Testis (tissue), 2 donors: ENCODE measurements at regions not wholly inside any gene's neighbourhood (a gene's known extent, or its start where the extent isn't known, plus 50 kb on each side); places are given as distances from the start of the nearest gene placed in this dataset.

Experiments used
- DNase-seq: peaks from one replicate; pipeline ENCODE4 v3.0.0-alpha.2; 2019
- H3K27ac ChIP-seq, 2 donors: fragments of 200-600 bp; sonication (generic); one replicate each; pipeline ENCODE4 v1.5.1; 2019
- H3K27me3 ChIP-seq: fragments of 200-600 bp; sonication (generic); one replicate; pipeline ENCODE4 v1.5.1; 2019
- H3K36me3 ChIP-seq: fragments of 200-600 bp; sonication (generic); one replicate; pipeline ENCODE4 v1.5.1; 2017; ENCODE audit warnings: low read depth; ENCODE audit errors: missing control alignments
- H3K4me1 ChIP-seq: fragments of 200-600 bp; sonication (generic); one replicate; pipeline ENCODE4 v1.5.1; 2019
- H3K4me3 ChIP-seq, 2 donors: fragments of 200-600 bp; sonication (generic); one replicate each; pipeline ENCODE4 v1.5.1; 2017 to 2019
- H3K9me3 ChIP-seq: fragments of 200-600 bp; sonication (generic); one replicate; pipeline ENCODE4 v1.5.1; 2017
- POLR2A ChIP-seq: fragments of 450-650 bp; IDR thresholded peaks from one replicate; pipeline ENCODE4 v1.6.1; 2017; ENCODE audit warnings: antibody characterized with exemption, mild to moderate bottlenecking, moderate library complexity
- WGBS, 2 donors: methylation state at CpG; one replicate each; pipeline ENCODE4 v1.1.5; 2018; 5-methylcytosine and 5-hydroxymethylcytosine counted together
- intact Hi-C: fragments of 100-400 bp; cut with DNase I; formaldehyde crosslinking; loops from one replicate; pipeline ENCODE4 v1.15.1; 2023; ENCODE audit warnings: low total_unique reads
- TF ChIP-seq, protein P1 (sequence below), 3 experiments: fragments of 450-650 bp in 2 of 3; fragments of 200-600 bp in 1 of 3; sonication (generic) in 1 of 3; IDR thresholded peaks; one replicate each; pipeline ENCODE4 v1.5.1; 2016 to 2019; ENCODE audit warnings: antibody characterized with exemption in 3 of 3, mild to moderate bottlenecking in 2 of 3, moderate library complexity in 1 of 3

GRCh38 chr6:74289884-74290283, 593.9 kb downstream of the CD109 start:
- no peaks in the 10 kb centered on the region for H3K36me3 ChIP-seq
- DNase-seq: no peak
- 46 to 61% methylated on average over 3 of the region's 3 CpGs for WGBS, 2 donors
- no peak overlapping the region for H3K27ac ChIP-seq
- intact Hi-C loops: no loop called here
- no peak overlapping the region for H3K4me3 ChIP-seq
- TF ChIP-seq, protein P1, sequence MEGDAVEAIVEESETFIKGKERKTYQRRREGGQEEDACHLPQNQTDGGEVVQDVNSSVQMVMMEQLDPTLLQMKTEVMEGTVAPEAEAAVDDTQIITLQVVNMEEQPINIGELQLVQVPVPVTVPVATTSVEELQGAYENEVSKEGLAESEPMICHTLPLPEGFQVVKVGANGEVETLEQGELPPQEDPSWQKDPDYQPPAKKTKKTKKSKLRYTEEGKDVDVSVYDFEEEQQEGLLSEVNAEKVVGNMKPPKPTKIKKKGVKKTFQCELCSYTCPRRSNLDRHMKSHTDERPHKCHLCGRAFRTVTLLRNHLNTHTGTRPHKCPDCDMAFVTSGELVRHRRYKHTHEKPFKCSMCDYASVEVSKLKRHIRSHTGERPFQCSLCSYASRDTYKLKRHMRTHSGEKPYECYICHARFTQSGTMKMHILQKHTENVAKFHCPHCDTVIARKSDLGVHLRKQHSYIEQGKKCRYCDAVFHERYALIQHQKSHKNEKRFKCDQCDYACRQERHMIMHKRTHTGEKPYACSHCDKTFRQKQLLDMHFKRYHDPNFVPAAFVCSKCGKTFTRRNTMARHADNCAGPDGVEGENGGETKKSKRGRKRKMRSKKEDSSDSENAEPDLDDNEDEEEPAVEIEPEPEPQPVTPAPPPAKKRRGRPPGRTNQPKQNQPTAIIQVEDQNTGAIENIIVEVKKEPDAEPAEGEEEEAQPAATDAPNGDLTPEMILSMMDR (IDR thresholded peaks at IDR 0.05): no peak
- no peak for TF ChIP-seq POLR2A
- no peaks in the 10 kb centered on the region for H3K27me3 ChIP-seq
- H3K4me1 ChIP-seq: no peaks in the 10 kb centered on the region
- no peaks in the 10 kb centered on the region for H3K9me3 ChIP-seq

DNA sequence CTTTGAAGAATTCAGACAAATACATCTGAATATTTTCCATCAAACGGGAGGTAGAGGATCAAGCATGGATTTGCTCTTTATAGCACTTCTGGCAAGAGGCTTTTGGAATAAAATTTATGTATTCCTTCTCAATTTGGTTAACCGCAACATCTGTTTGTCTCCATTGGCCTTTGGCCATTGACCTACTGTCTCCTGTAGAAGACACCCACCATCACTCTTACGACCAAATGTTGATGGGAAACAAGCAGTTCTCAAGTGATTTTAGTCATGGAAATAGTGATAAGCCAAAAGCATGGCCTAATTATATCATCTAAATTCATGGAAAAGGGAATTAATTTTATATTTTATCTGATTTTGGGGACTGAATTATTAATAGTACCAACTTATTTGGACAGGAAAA, 591.9 kb downstream of the CD109 start:
- intact Hi-C loops: no loop called here
- Histone ChIP-seq H3K27me3 (no peaks in the 10 kb centered on the region), H3K4me3 (no peak overlapping the region), H3K36me3 (no peaks in the 10 kb centered on the region), H3K9me3 (no peaks in the 10 kb centered on the region), H3K4me1 (no peaks in the 10 kb centered on the region), H3K27ac (no peak overlapping the region)
- no peak for TF ChIP-seq POLR2A
- TF ChIP-seq, protein P1 (IDR thresholded peaks at IDR 0.05): no peak
- WGBS, 2 donors: 60 to 62% methylated on average over 3 of the region's 3 CpGs
- no peak for DNase-seq

DNA sequence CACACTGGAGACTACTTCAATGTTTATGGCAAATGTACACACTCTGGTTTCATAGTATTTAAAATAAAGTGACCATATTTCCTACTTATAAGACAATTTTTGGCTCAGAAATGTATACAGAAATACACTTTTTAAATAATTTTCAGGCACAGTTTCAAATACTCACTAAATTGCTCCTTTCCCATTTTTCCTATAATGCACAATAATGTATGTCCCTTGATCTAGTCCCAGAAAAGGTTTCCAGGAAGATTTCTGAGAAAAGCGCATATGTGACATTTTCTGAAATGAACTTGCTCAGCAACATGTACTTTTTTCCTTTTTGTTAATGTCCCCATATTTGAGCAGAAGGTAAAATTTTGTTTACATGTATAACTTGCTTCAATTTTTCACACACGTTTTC, 591.4 kb downstream of the CD109 start:
- intact Hi-C loops: no loop called here
- Histone ChIP-seq H3K27ac (no peak overlapping the region), H3K4me3 (no peak overlapping the region), H3K36me3 (no peaks in the 10 kb centered on the region), H3K4me1 (no peaks in the 10 kb centered on the region), H3K9me3 (no peaks in the 10 kb centered on the region), H3K27me3 (no peaks in the 10 kb centered on the region)
- no peak for DNase-seq
- 80 to 86% methylated on average over 2 of the region's 2 CpGs for WGBS, 2 donors
- TF ChIP-seq, protein P1 (IDR thresholded peaks at IDR 0.05): no peak
- TF ChIP-seq POLR2A: no peak

DNA sequence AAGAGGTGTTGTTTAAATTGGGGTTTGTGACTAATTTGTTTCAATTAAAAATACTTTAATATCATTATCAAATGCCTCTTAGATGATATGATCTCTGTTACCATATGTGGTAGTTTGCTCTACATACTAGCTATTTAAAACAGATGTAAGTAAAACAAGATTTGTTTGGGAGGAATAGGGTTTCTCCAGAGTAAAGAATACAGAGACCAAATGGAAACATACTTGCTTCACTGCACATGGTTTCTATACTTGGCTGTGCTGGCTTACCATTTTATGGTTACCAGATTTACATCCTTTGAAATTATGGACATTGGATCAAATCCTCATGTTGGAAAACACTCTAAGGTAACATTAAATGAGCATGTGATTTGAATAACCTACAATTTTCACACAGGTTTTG, 588.3 kb downstream of the CD109 start:
- intact Hi-C loops: no loop called here
- no peak for TF ChIP-seq POLR2A
- TF ChIP-seq, protein P1 (IDR thresholded peaks at IDR 0.05): no peak
- Histone ChIP-seq H3K27me3 (no peaks in the 10 kb centered on the region), H3K27ac (no peak overlapping the region), H3K4me3 (no peak overlapping the region), H3K9me3 (no peaks in the 10 kb centered on the region), H3K4me1 (no peaks in the 10 kb centered on the region), H3K36me3 (no peaks in the 10 kb centered on the region)
- no peak for DNase-seq

GRCh38 chr6:74283532-74283931, 587.5 kb downstream of the CD109 start:
- WGBS, 2 donors: 55 to 60% methylated on average over 3 of the region's 3 CpGs
- DNase-seq: no peak
- intact Hi-C loops: no loop called here

More at GRCh38 chr6:74283532-74283931, 587.5 kb downstream of the CD109 start:
- Histone ChIP-seq H3K27ac (no peak overlapping the region), H3K4me1 (no peaks in the 10 kb centered on the region), H3K9me3 (no peaks in the 10 kb centered on the region), H3K36me3 (no peaks in the 10 kb centered on the region), H3K27me3 (no peaks in the 10 kb centered on the region), H3K4me3 (no peak overlapping the region)
- TF ChIP-seq, protein P1 (IDR thresholded peaks at IDR 0.05): no peak
- TF ChIP-seq POLR2A: no peak
